Ovary (tissue), 7 donors: ENCODE measurements at regions not wholly inside any gene's neighbourhood (a gene's known extent, or its start where the extent isn't known, plus 50 kb on each side); places are given as distances from the start of the nearest gene placed in this dataset.
A peak's percentile ranks its signal among the peaks of the same experiment; 100 is the strongest.

Source experiments
- DNase-seq, 5 donors: peaks; one replicate each; pipeline ENCODE4 v3.0.0-alpha.2; 2019 to 2020
- H3K27ac ChIP-seq, 2 donors: fragments of 200-600 bp; one replicate each; pipeline versions ENCODE4 v1.5.1 to v1.8.0; 2019 to 2022
- H3K27me3 ChIP-seq: fragments of 200-600 bp; one replicate; pipeline ENCODE4 v1.8.0; 2022
- H3K36me3 ChIP-seq: fragments of 200-600 bp; sonication (generic); one replicate; pipeline ENCODE4 v1.5.1; 2019
- H3K4me1 ChIP-seq: one replicate; pipeline ENCODE4 v1.8.1; 2013; ENCODE audit warnings: mild to moderate bottlenecking, moderate library complexity; ENCODE audit not compliant: insufficient read depth
- H3K4me3 ChIP-seq: fragments of 200-600 bp; sonication (generic); one replicate; pipeline ENCODE4 v1.5.1; 2017
- H3K9me3 ChIP-seq, 2 donors: fragments of 200-600 bp in 1 of 2; sonication (generic) in 1 of 2; one replicate each; pipeline versions ENCODE4 v1.5.1 to v1.8.1; 2013 to 2019; ENCODE audit warnings: mild to moderate bottlenecking in 1 of 2, moderate library complexity in 1 of 2
- EP300 ChIP-seq: sonication (generic); formaldehyde crosslinking; IDR thresholded peaks from one replicate; pipeline ENCODE4 v1.6.1; 2017; ENCODE audit warnings: antibody characterized with exemption
- POLR2A ChIP-seq: fragments of 450-650 bp; IDR thresholded peaks from one replicate; pipeline ENCODE4 v1.6.1; 2017; ENCODE audit warnings: antibody characterized with exemption, mild to moderate bottlenecking, moderate library complexity
- WGBS, 3 donors: extraction: QIAGEN DNeasy Blood & Tissue Kit in 1 of 3; methylation state at CpG; one replicate each; pipeline versions ENCODE4 v1.1.5 to v1.1.7; 2013 to 2017; 5-methylcytosine and 5-hydroxymethylcytosine counted together
- intact Hi-C, 4 donors: fragments of 100-400 bp; cut with DNase I; formaldehyde crosslinking; loops; one replicate each; pipeline versions ENCODE4 v1.11.0 to v1.15.1; 2022 to 2023
- TF ChIP-seq, protein P1 (sequence below), 3 donors: fragments of 450-650 bp in 2 of 3; fragments of 200-600 bp in 1 of 3; IDR thresholded peaks; one replicate each; pipeline versions ENCODE4 v1.5.1 to v1.8.0; 2016 to 2022; ENCODE audit warnings: antibody characterized with exemption in 3 of 3, mild to moderate bottlenecking in 1 of 3
- donor health status: DM: no; HTN: no; CAD: no; lungs with moderate emphysema.
- donor health status: DM: no; HTN: no; CAD: no.
- donor health status: Bipolar disorder and iron deficiency.
- donor health status: DM: no; HTN: no; CAD: no.
- donor health status: DM: yes; HTN: yes; CAD: no.

DNA sequence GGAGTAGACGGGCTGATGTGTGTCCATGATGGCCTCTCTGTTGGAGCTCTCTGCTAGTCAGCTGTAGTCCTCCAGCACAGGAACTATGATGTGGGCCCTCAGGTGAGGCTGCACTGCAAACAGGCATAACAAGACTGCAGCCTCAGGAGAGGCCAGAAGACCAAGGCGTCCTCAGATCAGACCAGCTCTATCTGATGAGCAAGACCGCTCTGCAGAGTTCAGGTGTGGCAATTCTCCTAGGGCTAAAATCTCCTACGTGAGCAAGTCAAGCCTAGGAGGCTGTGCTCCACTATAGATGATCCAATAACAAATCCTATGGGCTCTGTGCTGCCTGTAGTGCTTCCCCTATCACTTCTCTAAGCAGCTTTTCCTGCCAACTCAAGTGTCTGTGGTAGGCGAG, 633.4 kb upstream of the SYNCRIP start:
- TF ChIP-seq, protein P1, sequence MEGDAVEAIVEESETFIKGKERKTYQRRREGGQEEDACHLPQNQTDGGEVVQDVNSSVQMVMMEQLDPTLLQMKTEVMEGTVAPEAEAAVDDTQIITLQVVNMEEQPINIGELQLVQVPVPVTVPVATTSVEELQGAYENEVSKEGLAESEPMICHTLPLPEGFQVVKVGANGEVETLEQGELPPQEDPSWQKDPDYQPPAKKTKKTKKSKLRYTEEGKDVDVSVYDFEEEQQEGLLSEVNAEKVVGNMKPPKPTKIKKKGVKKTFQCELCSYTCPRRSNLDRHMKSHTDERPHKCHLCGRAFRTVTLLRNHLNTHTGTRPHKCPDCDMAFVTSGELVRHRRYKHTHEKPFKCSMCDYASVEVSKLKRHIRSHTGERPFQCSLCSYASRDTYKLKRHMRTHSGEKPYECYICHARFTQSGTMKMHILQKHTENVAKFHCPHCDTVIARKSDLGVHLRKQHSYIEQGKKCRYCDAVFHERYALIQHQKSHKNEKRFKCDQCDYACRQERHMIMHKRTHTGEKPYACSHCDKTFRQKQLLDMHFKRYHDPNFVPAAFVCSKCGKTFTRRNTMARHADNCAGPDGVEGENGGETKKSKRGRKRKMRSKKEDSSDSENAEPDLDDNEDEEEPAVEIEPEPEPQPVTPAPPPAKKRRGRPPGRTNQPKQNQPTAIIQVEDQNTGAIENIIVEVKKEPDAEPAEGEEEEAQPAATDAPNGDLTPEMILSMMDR (IDR thresholded peaks at IDR 0.05): no peak
- TF ChIP-seq EP300 (no peak), POLR2A (no peak)
- no peaks in the 10 kb centered on the region for H3K36me3 ChIP-seq
- no peak for DNase-seq
- no peaks in the 10 kb centered on the region for H3K27me3 ChIP-seq
- no peaks in the 10 kb centered on the region for H3K9me3 ChIP-seq
- no peak overlapping the region for H3K4me3 ChIP-seq
- 71 to 87% (median 85%) methylated on average over 5 of the region's 5 CpGs for WGBS, 3 donors
- intact Hi-C loops: no loop called here
- no peak overlapping the region for H3K27ac ChIP-seq
- H3K4me1 ChIP-seq: no peaks in the 10 kb centered on the region

DNA sequence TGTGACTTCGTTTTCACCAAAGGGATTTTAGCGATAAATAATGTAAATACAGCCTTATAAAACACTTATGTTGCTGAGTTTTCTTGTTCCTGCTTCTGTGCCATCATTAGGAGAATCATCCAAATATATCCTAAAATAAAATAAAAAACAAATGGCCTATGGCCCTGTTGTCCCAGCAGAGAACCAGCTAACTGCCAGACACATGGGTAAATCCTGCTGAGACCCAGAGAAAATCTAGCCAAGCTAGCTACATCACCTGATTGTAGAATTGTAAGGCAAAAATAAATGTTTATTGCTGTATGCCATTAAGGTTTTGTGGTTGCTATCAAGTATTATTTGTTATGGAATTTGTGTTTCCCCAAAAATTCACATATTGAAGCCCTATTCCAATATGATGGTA, 631.2 kb upstream of the SYNCRIP start:
- no peak overlapping the region for H3K27ac ChIP-seq
- TF ChIP-seq EP300 (no peak), POLR2A (no peak)
- TF ChIP-seq, protein P1 (IDR thresholded peaks at IDR 0.05): no peak
- no peaks in the 10 kb centered on the region for H3K27me3 ChIP-seq
- no peak overlapping the region for H3K4me3 ChIP-seq
- intact Hi-C loops: no loop called here
- no peaks in the 10 kb centered on the region for H3K9me3 ChIP-seq
- 78 to 87% (median 79%) methylated on average over 2 of the region's 2 CpGs for WGBS, 3 donors
- H3K4me1 ChIP-seq: no peaks in the 10 kb centered on the region
- H3K36me3 ChIP-seq: no peaks in the 10 kb centered on the region
- no peak for DNase-seq

DNA sequence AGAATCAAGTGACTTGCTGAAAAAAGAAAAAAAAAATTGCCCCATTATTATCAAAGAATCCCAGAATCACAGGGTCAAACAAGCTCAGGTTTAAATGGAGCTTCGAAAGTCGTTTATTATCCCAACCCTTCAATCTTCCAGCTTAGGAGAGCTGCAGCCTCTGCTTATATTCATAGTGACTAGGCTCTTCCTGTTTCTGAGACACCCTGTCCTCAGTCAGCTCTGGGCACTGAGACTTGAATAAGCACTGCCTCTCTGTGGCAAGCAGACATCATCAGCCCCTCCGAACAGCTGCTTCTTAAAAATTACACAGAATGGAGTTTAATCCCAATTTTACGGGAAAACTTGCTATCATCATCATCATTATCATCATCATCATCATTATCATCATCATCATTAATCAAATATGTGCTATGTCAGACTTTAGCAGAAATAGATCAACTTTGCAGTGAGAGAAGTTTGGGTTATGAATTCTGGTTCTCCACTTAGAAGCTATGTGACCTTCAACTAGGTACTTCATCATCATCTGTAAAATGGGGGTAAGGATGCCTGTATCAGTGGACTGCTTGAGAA, 614.0 kb upstream of the SYNCRIP start:
- Histone ChIP-seq H3K4me1 (peaks cover 3% of the 10 kb centered on the region), H3K27ac (peak overlapping the region in 1 of 2 donors; percentile 42), H3K27me3 (no peaks in the 10 kb centered on the region), H3K9me3 (no peaks in the 10 kb centered on the region), H3K36me3 (no peaks in the 10 kb centered on the region), H3K4me3 (no peak overlapping the region)
- no peak for TF ChIP-seq EP300
- TF ChIP-seq, protein P1 (IDR thresholded peaks at IDR 0.05): no peak
- TF ChIP-seq POLR2A: no peak
- DNase-seq: no peak
- intact Hi-C loops: no loop called here
- 62 to 81% (median 68%) methylated on average over 4 of the region's 4 CpGs for WGBS, 3 donors

DNA sequence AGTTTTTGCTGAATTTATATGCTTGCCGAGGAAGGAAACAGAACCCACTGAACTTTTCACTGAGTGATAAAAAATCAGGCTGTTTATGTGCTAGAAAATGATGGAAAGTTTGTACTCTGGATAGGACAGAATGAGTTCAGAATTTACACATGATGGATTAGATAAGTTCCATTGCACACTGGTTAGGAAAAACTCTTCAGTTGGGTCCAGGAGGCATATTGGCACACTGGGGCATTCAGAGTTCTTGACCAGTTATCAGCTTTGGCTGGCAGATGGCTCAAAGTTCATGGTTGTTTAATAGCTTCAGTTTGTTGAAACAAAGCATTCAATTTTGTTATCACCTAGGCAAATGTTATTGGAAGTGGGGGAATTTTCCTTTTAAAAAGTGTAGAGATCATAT, 613.3 kb upstream of the SYNCRIP start:
- no peak for DNase-seq
- no peak overlapping the region for H3K4me3 ChIP-seq
- 4 to 10% (median 7%) methylated on average over 1 of the region's 1 CpG for WGBS, 3 donors
- H3K4me1 ChIP-seq: peaks cover 3% of the 10 kb centered on the region
- no peaks in the 10 kb centered on the region for H3K36me3 ChIP-seq
- no peaks in the 10 kb centered on the region for H3K27me3 ChIP-seq
- peak overlapping the region in 1 of 2 donors; percentile 42 for H3K27ac ChIP-seq
- TF ChIP-seq POLR2A (no peak), EP300 (no peak)
- TF ChIP-seq, protein P1 (IDR thresholded peaks at IDR 0.05): no peak
- intact Hi-C loops: no loop called here
- H3K9me3 ChIP-seq: no peaks in the 10 kb centered on the region
